ENCODE measurements at regions not wholly inside any gene's neighbourhood (a gene's known extent, or its start where the extent isn't known, plus 50 kb on each side); places are given as distances from the start of the nearest gene placed in this dataset.

- no peak overlapping the region for H3K4me3 ChIP-seq
- intact Hi-C loops (cut with DNase I; ENCODE audit: low total_unique reads) (no loop called here), in situ Hi-C loops (cut with MboI; ENCODE audit: low sequenced_read_pairs in 4 of 4) (no loop called here)
- no peaks in the 10 kb centered on the region for H3K27me3 ChIP-seq
- DNase-seq: no peak
- TF ChIP-seq POLR2A (IDR thresholded peaks at IDR 0.05) (no peak), CTCF (IDR thresholded peaks at IDR 0.05 in 4 of 5, conservative IDR thresholded peaks at IDR 0.05 in 1 of 5) (no peak)
- no peaks in the 10 kb centered on the region for H3K36me3 ChIP-seq
- no peaks in the 10 kb centered on the region for H3K9me3 ChIP-seq
- H3K4me1 ChIP-seq: no peaks in the 10 kb centered on the region
- H3K27ac ChIP-seq: no peak overlapping the region
- ATAC-seq: no peak
Observed at GRCh38 chr2:188065386-188065785, 226.3 kb upstream of the GULP1 start.

GRCh38 chr2:188068093-188068492 lies 223.6 kb upstream of the GULP1 start:
- no peak for TF ChIP-seq CTCF (IDR thresholded peaks at IDR 0.05 in 4 of 5, conservative IDR thresholded peaks at IDR 0.05 in 1 of 5)
- TF ChIP-seq POLR2A (IDR thresholded peaks at IDR 0.05): no peak
- H3K27ac ChIP-seq: no peak overlapping the region
- intact Hi-C loops (cut with DNase I; ENCODE audit: low total_unique reads) (no loop called here), in situ Hi-C loops (cut with MboI; ENCODE audit: low sequenced_read_pairs in 4 of 4) (no loop called here)
- no peaks in the 10 kb centered on the region for H3K4me1 ChIP-seq
- no peak overlapping the region for H3K4me3 ChIP-seq
- H3K9me3 ChIP-seq: no peaks in the 10 kb centered on the region
- ATAC-seq (no peak), DNase-seq (no peak)
- no peaks in the 10 kb centered on the region for H3K36me3 ChIP-seq
- no peaks in the 10 kb centered on the region for H3K27me3 ChIP-seq

GRCh38 chr2:188076149-188077056 lies 215.3 kb upstream of the GULP1 start:
- Histone ChIP-seq H3K27ac (no peak overlapping the region), H3K27me3 (no peaks in the 10 kb centered on the region), H3K4me1 (no peaks in the 10 kb centered on the region), H3K9me3 (no peaks in the 10 kb centered on the region), H3K4me3 (no peak overlapping the region), H3K36me3 (no peaks in the 10 kb centered on the region)
- ATAC-seq (no peak), DNase-seq (no peak)
- TF ChIP-seq POLR2A (IDR thresholded peaks at IDR 0.05) (no peak), CTCF (IDR thresholded peaks at IDR 0.05 in 4 of 5, conservative IDR thresholded peaks at IDR 0.05 in 1 of 5) (no peak)
- in situ Hi-C loops (cut with MboI; ENCODE audit: low sequenced_read_pairs in 4 of 4): no loop called here
- intact Hi-C loops (cut with DNase I; ENCODE audit: low total_unique reads): no loop called here

DNA sequence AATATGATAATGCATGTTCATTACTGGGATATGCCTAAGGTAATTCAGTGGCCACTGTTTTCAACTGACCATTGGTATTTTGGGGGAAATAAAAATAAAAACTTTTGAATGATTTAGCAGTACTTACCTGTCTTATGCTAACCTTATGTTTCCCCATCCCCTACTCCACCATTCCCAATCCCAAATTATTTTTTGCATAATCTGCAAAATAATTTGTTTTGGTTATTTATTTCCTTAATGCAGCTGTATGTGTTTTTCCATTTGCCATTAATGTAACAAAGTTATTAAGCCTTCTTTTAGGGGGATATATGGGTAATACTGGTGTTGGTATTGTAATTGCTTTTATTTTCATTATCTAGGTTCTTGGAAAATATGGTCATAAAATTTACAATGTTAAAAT lies 213.9 kb upstream of the GULP1 start:
- H3K4me1 ChIP-seq: no peaks in the 10 kb centered on the region
- DNase-seq: no peak
- H3K27me3 ChIP-seq: no peaks in the 10 kb centered on the region
- no peak overlapping the region for H3K4me3 ChIP-seq
- H3K27ac ChIP-seq: no peak overlapping the region
- in situ Hi-C loops (cut with MboI; ENCODE audit: low sequenced_read_pairs in 4 of 4) (no loop called here), intact Hi-C loops (cut with DNase I; ENCODE audit: low total_unique reads) (no loop called here)
- no peak for ATAC-seq
- no peak for TF ChIP-seq POLR2A (IDR thresholded peaks at IDR 0.05)
- TF ChIP-seq CTCF (IDR thresholded peaks at IDR 0.05 in 4 of 5, conservative IDR thresholded peaks at IDR 0.05 in 1 of 5): no peak
- H3K36me3 ChIP-seq: no peaks in the 10 kb centered on the region
- no peaks in the 10 kb centered on the region for H3K9me3 ChIP-seq

Data from gastrocnemius medialis (tissue), 4 donors.